ENCODE measurements at regions not wholly inside any gene's neighbourhood (a gene's known extent, or its start where the extent isn't known, plus 50 kb on each side); places are given as distances from the start of the nearest gene placed in this dataset.

DNA sequence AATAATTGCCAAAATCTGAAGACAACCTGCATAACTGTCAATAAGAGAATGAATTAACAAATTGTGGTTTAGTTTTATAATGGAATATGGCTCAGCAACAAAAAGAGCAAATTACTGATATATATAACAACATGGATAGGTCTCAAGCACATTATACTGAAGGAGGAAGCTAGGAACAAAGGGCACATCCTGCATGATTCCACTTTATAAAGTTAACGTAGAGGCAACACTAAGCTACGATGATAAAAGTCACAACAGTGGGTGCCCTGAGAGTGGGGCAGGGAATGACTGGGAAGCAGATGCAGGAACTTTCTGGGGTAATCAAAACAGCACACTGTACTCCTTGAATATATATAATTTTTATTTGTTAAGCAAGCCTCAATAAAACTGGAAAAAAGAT, 165.2 kb downstream of the RMI1 start:
- H3K4me1 ChIP-seq, result peaks cover 2 to 20% (median 12%) of the 10 kb centered on the region in 3 donors
- TF ChIP-seq POLR2A (IDR thresholded peaks at IDR 0.05) (no peak), CTCF (IDR thresholded peaks at IDR 0.05) (no peak)
- no peak for DNase-seq
- peaks cover 0 to 36% (median 0%) of the 10 kb centered on the region in 4 donors for H3K27me3 ChIP-seq
- no peaks in the 10 kb centered on the region for H3K9me3 ChIP-seq
- 72 to 82% methylated on average over 2 of the region's 2 CpGs for WGBS, 2 donors
- H3K4me3 ChIP-seq, result no peak overlapping the region
- H3K36me3 ChIP-seq, result no peaks in the 10 kb centered on the region
- H3K27ac ChIP-seq, result no peak overlapping the region
- intact Hi-C loops (cut with DNase I), result no loop called here

DNA sequence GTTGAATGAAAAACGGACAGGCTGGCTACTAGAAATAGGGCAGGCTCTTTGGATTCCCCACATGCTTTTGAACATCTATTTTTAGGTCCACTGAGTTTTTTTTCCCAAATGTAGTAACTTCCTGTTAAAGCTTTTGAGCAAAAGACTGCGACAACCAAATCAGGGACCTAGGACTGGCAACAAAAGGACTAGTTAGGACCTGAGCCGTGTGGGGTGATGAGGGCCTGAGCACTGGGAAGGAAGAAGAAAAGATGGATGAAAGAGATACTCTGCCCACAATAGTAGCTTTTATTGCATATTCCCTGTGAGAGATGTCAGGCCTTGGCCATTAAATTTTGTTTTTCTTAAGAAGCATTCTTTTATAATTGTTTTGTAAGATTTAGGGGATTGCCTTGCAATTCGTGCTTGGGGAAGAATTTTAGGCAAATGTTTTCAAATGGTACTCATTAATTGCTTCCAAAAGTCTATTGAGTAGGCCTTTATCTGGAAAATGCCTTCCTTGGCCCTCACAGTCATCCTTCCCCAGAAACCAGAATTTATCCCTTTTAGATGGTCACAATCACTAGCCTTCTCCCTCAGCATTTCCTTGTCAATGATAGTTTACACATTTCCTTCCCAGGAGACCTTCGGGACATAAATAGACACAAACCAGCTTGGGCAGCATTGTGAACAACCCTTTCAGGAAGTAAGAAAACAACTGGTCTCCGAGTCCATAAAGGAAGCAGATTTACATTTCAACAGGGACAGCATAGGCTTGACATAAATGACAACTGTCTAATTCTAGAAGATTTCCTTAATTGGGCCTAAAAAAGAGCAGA, 166.5 kb downstream of the RMI1 start:
- TF ChIP-seq CTCF (IDR thresholded peaks at IDR 0.05) (no peak), POLR2A (IDR thresholded peaks at IDR 0.05) (no peak)
- Histone ChIP-seq H3K36me3 (no peaks in the 10 kb centered on the region), H3K27ac (peak overlapping the region in 2 of 4 donors; percentile 12 to 43), H3K4me3 (no peak overlapping the region), H3K27me3 (peaks cover 0 to 23% (median 0%) of the 10 kb centered on the region in 4 donors), H3K9me3 (no peaks in the 10 kb centered on the region), H3K4me1 (peaks cover 0 to 14% (median 8%) of the 10 kb centered on the region in 3 donors)
- intact Hi-C loops (cut with DNase I), result no loop called here
- WGBS, 2 donors, result 45 to 48% methylated on average over 6 of the region's 6 CpGs
- DNase-seq, result no peak

DNA sequence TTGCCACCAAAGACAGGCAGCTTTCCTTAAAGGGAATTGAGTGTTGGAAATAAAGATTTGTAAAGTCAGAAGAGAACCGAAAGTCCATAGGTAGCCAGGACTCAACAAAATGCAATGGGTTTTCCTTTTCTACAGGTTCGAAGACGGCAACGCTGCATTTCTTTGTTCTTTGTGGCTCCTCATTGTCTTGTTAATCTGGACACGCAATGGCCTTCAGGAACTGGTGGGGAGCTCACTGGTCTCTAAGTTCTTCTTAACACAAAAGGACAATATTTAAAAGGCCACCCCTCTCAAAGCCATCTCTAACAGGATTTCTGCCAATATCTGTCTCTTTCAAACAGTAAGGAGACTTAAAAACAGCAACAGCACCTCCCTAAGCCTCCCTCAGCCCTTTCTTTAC, 170.6 kb downstream of the RMI1 start:
- no peak overlapping the region for H3K4me3 ChIP-seq
- no peaks in the 10 kb centered on the region for H3K36me3 ChIP-seq
- H3K27me3 ChIP-seq, result no peaks in the 10 kb centered on the region
- H3K9me3 ChIP-seq, result no peaks in the 10 kb centered on the region
- TF ChIP-seq POLR2A (IDR thresholded peaks at IDR 0.05) (no peak), CTCF (IDR thresholded peaks at IDR 0.05) (no peak)
- no peak for DNase-seq
- 76 to 95% methylated on average over 5 of the region's 5 CpGs for WGBS, 2 donors
- peaks cover 0 to 14% (median 8%) of the 10 kb centered on the region in 3 donors for H3K4me1 ChIP-seq
- H3K27ac ChIP-seq, result no peak overlapping the region
- intact Hi-C loops (cut with DNase I), result no loop called here

- WGBS, 2 donors, result 88 to 90% methylated on average over 4 to 5 of the region's 5 CpGs
- no peak for TF ChIP-seq POLR2A (IDR thresholded peaks at IDR 0.05)
- TF ChIP-seq CTCF (IDR thresholded peaks at IDR 0.05), result no peak
Observed at GRCh38 chr9:84151640-84152039, 171.0 kb downstream of the RMI1 start.

DNA sequence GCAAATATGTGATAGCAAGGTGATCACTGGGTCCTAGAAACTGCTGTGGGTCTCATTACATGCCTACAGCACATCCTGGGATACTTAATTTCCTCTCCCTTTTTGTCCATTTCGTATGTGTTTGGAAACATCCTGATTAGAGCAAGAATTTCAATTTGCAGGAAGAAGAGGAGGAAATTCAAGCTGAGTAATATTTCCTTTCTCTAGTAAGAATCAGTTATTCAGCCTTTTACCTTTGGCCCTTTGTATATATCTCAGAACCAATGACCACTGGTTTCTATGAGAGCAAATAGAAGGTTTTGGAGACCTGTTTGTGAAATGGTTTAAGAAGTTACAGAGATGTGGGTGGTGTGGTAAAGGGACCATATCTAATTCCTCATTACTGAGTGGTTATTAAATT, 171.6 kb downstream of the RMI1 start:
- no peaks in the 10 kb centered on the region for H3K36me3 ChIP-seq
- H3K9me3 ChIP-seq, result no peaks in the 10 kb centered on the region
- TF ChIP-seq CTCF (IDR thresholded peaks at IDR 0.05), result no peak
- TF ChIP-seq POLR2A (IDR thresholded peaks at IDR 0.05), result no peak
- intact Hi-C loops (cut with DNase I), result no loop called here
- H3K4me1 ChIP-seq, result peaks cover 0 to 4% (median 0%) of the 10 kb centered on the region in 3 donors
- no peak overlapping the region for H3K27ac ChIP-seq
- no peaks in the 10 kb centered on the region for H3K27me3 ChIP-seq
- DNase-seq, result no peak
- H3K4me3 ChIP-seq, result no peak overlapping the region
- WGBS, 2 donors, result 48 to 54% methylated on average over 1 of the region's 1 CpG

More at GRCh38 chr9:84151640-84152039, 171.0 kb downstream of the RMI1 start:
- intact Hi-C loops (cut with DNase I), result no loop called here
- H3K36me3 ChIP-seq, result no peaks in the 10 kb centered on the region
- peaks cover 0 to 10% (median 5%) of the 10 kb centered on the region in 3 donors for H3K4me1 ChIP-seq
- no peak overlapping the region for H3K4me3 ChIP-seq
- no peak overlapping the region for H3K27ac ChIP-seq
- no peaks in the 10 kb centered on the region for H3K9me3 ChIP-seq
- no peaks in the 10 kb centered on the region for H3K27me3 ChIP-seq
- DNase-seq, result no peak
